Aorta (tissue), 5 donors: ENCODE measurements at regions not wholly inside any gene's neighbourhood (a gene's known extent, or its start where the extent isn't known, plus 50 kb on each side); places are given as distances from the start of the nearest gene placed in this dataset.

Experiments
- ATAC-seq: fragments of 200-7000 bp; cut with Tn5 transposase; one replicate; pipeline ENCODE4 v1.9.1; 2022; ENCODE audit warnings: moderate library complexity; ENCODE audit not compliant: low FRiP score
- DNase-seq, 2 donors: peaks; one replicate each; pipeline ENCODE4 v3.0.0-alpha.2; 2020
- H3K27ac ChIP-seq, 2 donors: one replicate each; pipeline ENCODE4 v1.5.1; 2013; ENCODE audit warnings: low read length in 2 of 2, mild to moderate bottlenecking in 2 of 2, moderate library complexity in 2 of 2, control low read depth in 1 of 2, inconsistent platforms in 1 of 2, low read depth in 1 of 2
- H3K27me3 ChIP-seq, 2 donors: one replicate each; pipeline ENCODE4 v1.6.1; 2013; ENCODE audit warnings: control low read depth in 1 of 2, low read length in 1 of 2, mild to moderate bottlenecking in 1 of 2, moderate library complexity in 1 of 2; ENCODE audit not compliant: insufficient read depth in 2 of 2, control insufficient read depth in 1 of 2
- H3K36me3 ChIP-seq, 2 donors: one replicate each; pipeline ENCODE4 v1.6.1; 2013; ENCODE audit warnings: control low read depth in 1 of 2, low read length in 1 of 2, mild to moderate bottlenecking in 1 of 2; ENCODE audit not compliant: insufficient read depth in 2 of 2, control insufficient read depth in 1 of 2
- H3K4me1 ChIP-seq, 2 donors: one replicate each; pipeline ENCODE4 v1.6.1; 2013; ENCODE audit warnings: low read length in 2 of 2, control low read depth in 1 of 2, mild to moderate bottlenecking in 1 of 2, moderate library complexity in 1 of 2; ENCODE audit not compliant: insufficient read depth in 2 of 2, control insufficient read depth in 1 of 2
- H3K4me3 ChIP-seq, 2 donors: one replicate each; pipeline ENCODE4 v1.5.1; 2013; ENCODE audit warnings: low read length in 2 of 2, control low read depth in 1 of 2, mild to moderate bottlenecking in 1 of 2
- H3K9me3 ChIP-seq: one replicate; pipeline ENCODE4 v1.6.1; 2013; ENCODE audit warnings: mild to moderate bottlenecking, low read length; ENCODE audit not compliant: control insufficient read depth
- WGBS, 2 donors: extraction: QIAGEN DNeasy Blood & Tissue Kit; methylation state at CpG; one replicate each; pipeline ENCODE4 v1.1.7; 2013; 5-methylcytosine and 5-hydroxymethylcytosine counted together
- intact Hi-C, 2 donors: fragments of 100-400 bp; cut with DNase I; formaldehyde crosslinking; loops; one replicate each; pipeline versions ENCODE4 v1.14.2 to v1.15.0; 2022
- donor health status: healthy with polysubstance abuse.
- donor health status: Bipolar disorder and iron deficiency.
- donor health status: DM: no; HTN: no; CAD: no.
- donor health status: DM: no; HTN: no; CAD: no.
- donor health status: DM: yes; HTN: yes; CAD: no.

GRCh38 chr11:13082588-13082987, 73.5 kb downstream of the RASSF10 start:
- H3K27ac ChIP-seq = no peak overlapping the region
- H3K36me3 ChIP-seq = no peaks in the 10 kb centered on the region
- no peak for ATAC-seq
- no peaks in the 10 kb centered on the region for H3K9me3 ChIP-seq
- H3K27me3 ChIP-seq = no peaks in the 10 kb centered on the region
- no peaks in the 10 kb centered on the region for H3K4me1 ChIP-seq
- WGBS, 2 donors = 83 to 93% methylated on average over 1 of the region's 1 CpG
- no peak overlapping the region for H3K4me3 ChIP-seq
- no peak for DNase-seq
- intact Hi-C loops = no loop called here

- Histone ChIP-seq H3K27me3 (no peaks in the 10 kb centered on the region), H3K27ac (no peak overlapping the region), H3K4me1 (no peaks in the 10 kb centered on the region), H3K36me3 (no peaks in the 10 kb centered on the region), H3K9me3 (peaks cover 1% of the 10 kb centered on the region), H3K4me3 (no peak overlapping the region)
- 78 to 89% methylated on average over 2 of the region's 2 CpGs for WGBS, 2 donors
- ATAC-seq = no peak
- DNase-seq = no peak
- intact Hi-C loops = no loop called here
Observed at GRCh38 chr11:13090228-13090708, 81.2 kb downstream of the RASSF10 start.

- Histone ChIP-seq H3K9me3 (peaks cover 1% of the 10 kb centered on the region), H3K4me3 (no peak overlapping the region), H3K36me3 (no peaks in the 10 kb centered on the region), H3K27me3 (no peaks in the 10 kb centered on the region), H3K4me1 (no peaks in the 10 kb centered on the region), H3K27ac (no peak overlapping the region)
- no peak for ATAC-seq
- DNase-seq = no peak
- intact Hi-C loops = no loop called here
Observed at GRCh38 chr11:13091373-13091772, 82.3 kb downstream of the RASSF10 start.

GRCh38 chr11:13091804-13092203, 82.7 kb downstream of the RASSF10 start:
- 66 to 72% methylated on average over 1 of the region's 1 CpG for WGBS, 2 donors
- Histone ChIP-seq H3K27me3 (no peaks in the 10 kb centered on the region), H3K4me3 (no peak overlapping the region), H3K36me3 (no peaks in the 10 kb centered on the region), H3K9me3 (peaks cover 1% of the 10 kb centered on the region), H3K4me1 (no peaks in the 10 kb centered on the region), H3K27ac (no peak overlapping the region)
- intact Hi-C loops = no loop called here
- ATAC-seq (no peak), DNase-seq (no peak)

GRCh38 chr11:13094930-13095687, 86.0 kb downstream of the RASSF10 start:
- Histone ChIP-seq H3K36me3 (no peaks in the 10 kb centered on the region), H3K4me1 (no peaks in the 10 kb centered on the region), H3K27ac (no peak overlapping the region), H3K9me3 (peaks cover 2% of the 10 kb centered on the region), H3K4me3 (no peak overlapping the region), H3K27me3 (no peaks in the 10 kb centered on the region)
- 47% methylated on average over 6 of the region's 6 CpGs for WGBS, 2 donors
- no peak for DNase-seq
- intact Hi-C loops = no loop called here
- ATAC-seq = no peak

- H3K4me3 ChIP-seq = no peak overlapping the region
- no peaks in the 10 kb centered on the region for H3K27me3 ChIP-seq
- intact Hi-C loops = no loop called here
- H3K27ac ChIP-seq = no peak overlapping the region
- no peak for ATAC-seq
- no peak for DNase-seq
- WGBS, 2 donors = 58 to 64% methylated on average over 3 of the region's 3 CpGs
- peaks cover 2% of the 10 kb centered on the region for H3K9me3 ChIP-seq
- H3K36me3 ChIP-seq = no peaks in the 10 kb centered on the region
- H3K4me1 ChIP-seq = no peaks in the 10 kb centered on the region
Observed at GRCh38 chr11:13098063-13098462, 88.9 kb downstream of the RASSF10 start.

- ATAC-seq (no peak), DNase-seq (no peak)
- peaks cover 2% of the 10 kb centered on the region for H3K9me3 ChIP-seq
- WGBS, 2 donors = 78 to 82% methylated on average over 3 of the region's 3 CpGs
- no peak overlapping the region for H3K27ac ChIP-seq
- no peaks in the 10 kb centered on the region for H3K36me3 ChIP-seq
- H3K27me3 ChIP-seq = no peaks in the 10 kb centered on the region
- intact Hi-C loops = no loop called here
- H3K4me1 ChIP-seq = no peaks in the 10 kb centered on the region
- H3K4me3 ChIP-seq = no peak overlapping the region
Observed at GRCh38 chr11:13098616-13099289, 89.6 kb downstream of the RASSF10 start.

- Histone ChIP-seq H3K4me3 (no peak overlapping the region), H3K27ac (no peak overlapping the region), H3K27me3 (no peaks in the 10 kb centered on the region), H3K36me3 (no peaks in the 10 kb centered on the region), H3K4me1 (no peaks in the 10 kb centered on the region), H3K9me3 (peaks cover 2% of the 10 kb centered on the region)
- ATAC-seq (no peak), DNase-seq (no peak)
- WGBS, 2 donors = 61 to 65% methylated on average over 5 of the region's 5 CpGs
- intact Hi-C loops = no loop called here
Observed at GRCh38 chr11:13101644-13102512, 92.8 kb downstream of the RASSF10 start.
